ENCODE measurements at regions not wholly inside any gene's neighbourhood (a gene's known extent, or its start where the extent isn't known, plus 50 kb on each side); places are given as distances from the start of the nearest gene placed in this dataset.

DNA sequence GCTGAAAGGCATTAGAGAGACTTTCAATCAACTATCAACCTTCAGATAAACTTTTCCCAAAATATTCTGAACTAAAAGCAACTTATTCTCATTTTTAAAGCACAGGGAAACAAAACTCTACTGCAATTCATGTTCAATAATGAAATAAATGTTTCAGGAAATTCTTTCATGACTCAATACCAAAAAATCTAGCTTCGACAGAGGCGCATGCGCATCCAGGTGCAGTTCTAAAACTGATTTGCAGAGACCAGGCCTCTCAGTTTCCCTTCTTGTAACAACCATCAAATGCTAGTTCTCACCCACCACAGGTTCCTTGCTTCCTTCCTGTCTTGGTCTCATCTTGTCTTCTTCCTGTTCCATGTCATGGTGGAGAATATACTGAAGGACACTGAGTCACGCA is 55.3 kb upstream of the NRBF2 start:
- Histone ChIP-seq H3K36me3 (ENCODE audit: control insufficient read depth, low read depth, low read length) (no peaks in the 10 kb centered on the region), H3K27me3 (ENCODE audit: control insufficient read depth, insufficient read depth, low read length) (no peaks in the 10 kb centered on the region), H3K9ac (ENCODE audit: low read length) (no peak overlapping the region), H3K4me1 (ENCODE audit: control insufficient read depth, low read depth, low read length) (no peaks in the 10 kb centered on the region), H3K9me3 (ENCODE audit: control insufficient read depth, low read depth, low read length) (no peaks in the 10 kb centered on the region), H3K27ac (ENCODE audit: low read length) (no peak overlapping the region), H3K4me3 (ENCODE audit: low read length) (no peak overlapping the region)

DNA sequence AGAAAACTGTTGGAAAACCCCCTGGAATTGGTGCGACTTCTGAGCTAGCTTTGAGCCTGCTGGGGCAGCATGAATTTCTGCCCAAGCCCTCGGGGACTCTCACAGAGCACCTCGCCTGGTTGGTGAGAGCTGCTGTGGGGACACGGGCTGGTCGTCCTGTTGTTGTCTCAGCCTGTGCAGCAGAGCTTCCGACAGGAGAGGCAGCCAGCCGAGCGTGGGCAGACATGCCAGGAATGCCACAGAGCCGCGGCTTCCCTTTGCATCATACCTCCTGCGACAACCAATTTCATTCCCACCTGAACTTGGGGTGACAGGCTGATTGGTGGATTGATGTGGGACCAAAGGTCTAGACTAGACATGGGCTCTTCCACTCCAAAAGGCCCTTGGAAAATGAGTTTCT is 60.2 kb upstream of the NRBF2 start:
- Histone ChIP-seq H3K36me3 (ENCODE audit: control insufficient read depth, low read depth, low read length) (no peaks in the 10 kb centered on the region), H3K4me1 (ENCODE audit: control insufficient read depth, low read depth, low read length) (no peaks in the 10 kb centered on the region), H3K27ac (ENCODE audit: low read length) (no peak overlapping the region), H3K9me3 (ENCODE audit: control insufficient read depth, low read depth, low read length) (no peaks in the 10 kb centered on the region), H3K4me3 (ENCODE audit: low read length) (no peak overlapping the region), H3K27me3 (ENCODE audit: control insufficient read depth, insufficient read depth, low read length) (no peaks in the 10 kb centered on the region), H3K9ac (ENCODE audit: low read length) (no peak overlapping the region)

DNA sequence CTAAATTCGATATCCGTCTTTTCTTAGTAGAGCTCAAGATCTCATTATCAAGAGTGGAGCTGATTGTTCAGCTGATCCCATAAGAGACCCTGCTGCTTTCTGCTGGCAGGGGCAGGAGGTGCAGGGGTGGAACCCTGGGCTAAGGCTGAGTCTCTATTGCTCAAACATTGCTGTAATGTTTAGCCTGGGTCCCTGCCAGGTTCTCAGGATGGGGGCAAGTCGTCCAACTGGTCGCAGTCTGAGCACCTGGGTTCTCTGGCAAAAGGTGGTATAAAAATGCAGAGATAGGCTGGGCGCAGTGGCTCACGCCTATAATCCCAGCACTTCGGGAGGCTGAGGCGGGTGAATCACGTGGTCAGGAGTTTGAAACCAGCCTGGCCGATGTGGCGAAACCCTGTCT is 62.0 kb upstream of the NRBF2 start:
- Histone ChIP-seq H3K4me1 (ENCODE audit: control insufficient read depth, low read depth, low read length) (no peaks in the 10 kb centered on the region), H3K36me3 (ENCODE audit: control insufficient read depth, low read depth, low read length) (no peaks in the 10 kb centered on the region), H3K9me3 (ENCODE audit: control insufficient read depth, low read depth, low read length) (no peaks in the 10 kb centered on the region), H3K27me3 (ENCODE audit: control insufficient read depth, insufficient read depth, low read length) (no peaks in the 10 kb centered on the region), H3K27ac (ENCODE audit: low read length) (no peak overlapping the region), H3K9ac (ENCODE audit: low read length) (no peak overlapping the region), H3K4me3 (ENCODE audit: low read length) (no peak overlapping the region)

DNA sequence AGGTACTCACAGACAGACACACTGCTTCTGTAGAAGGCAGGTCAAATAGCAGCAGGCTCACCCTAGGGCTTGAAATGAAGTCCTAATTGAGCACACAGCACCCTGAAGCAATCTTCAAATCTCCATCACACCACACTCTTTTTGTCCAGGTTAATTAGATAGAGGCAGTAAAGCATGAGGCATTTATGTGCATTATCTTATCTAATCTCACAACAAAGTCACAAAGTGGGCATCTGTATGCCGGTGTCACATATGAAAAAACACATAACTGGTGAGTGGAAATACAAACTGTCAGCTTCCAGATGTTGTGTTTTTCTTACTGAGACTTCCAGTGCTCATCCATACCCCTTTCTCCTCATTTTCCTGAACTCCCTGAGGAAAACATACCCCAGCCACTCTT is 63.8 kb upstream of the NRBF2 start:
- H3K4me1 ChIP-seq (ENCODE audit: control insufficient read depth, low read depth, low read length) = peaks cover 6% of the 10 kb centered on the region
- no peak overlapping the region for H3K27ac ChIP-seq (ENCODE audit: low read length)
- no peaks in the 10 kb centered on the region for H3K9me3 ChIP-seq (ENCODE audit: control insufficient read depth, low read depth, low read length)
- no peaks in the 10 kb centered on the region for H3K36me3 ChIP-seq (ENCODE audit: control insufficient read depth, low read depth, low read length)
- H3K4me3 ChIP-seq (ENCODE audit: low read length) = no peak overlapping the region
- no peak overlapping the region for H3K9ac ChIP-seq (ENCODE audit: low read length)
- no peaks in the 10 kb centered on the region for H3K27me3 ChIP-seq (ENCODE audit: control insufficient read depth, insufficient read depth, low read length)

DNA sequence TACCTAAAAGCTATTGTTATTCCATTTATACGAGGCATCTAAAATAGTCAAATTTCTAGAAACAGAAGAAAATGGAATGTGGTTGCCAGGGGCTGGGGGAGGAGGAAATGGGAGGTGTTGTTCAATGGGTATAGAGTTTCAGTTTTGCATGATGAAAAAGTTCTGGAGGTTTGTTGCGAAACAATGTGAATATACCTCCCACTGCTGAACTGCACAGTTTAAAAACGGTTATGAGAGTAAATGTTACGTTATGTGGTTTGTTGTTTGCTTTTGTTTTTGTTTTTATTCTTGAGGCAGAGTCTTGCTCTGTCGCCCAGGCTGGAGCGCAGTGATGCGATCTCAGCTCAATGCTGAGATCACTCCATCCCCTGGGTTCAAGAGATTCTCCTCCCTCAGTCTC is 64.9 kb upstream of the NRBF2 start:
- Histone ChIP-seq H3K9ac (ENCODE audit: low read length) (no peak overlapping the region), H3K36me3 (ENCODE audit: control insufficient read depth, low read depth, low read length) (no peaks in the 10 kb centered on the region), H3K27ac (ENCODE audit: low read length) (no peak overlapping the region), H3K4me1 (ENCODE audit: control insufficient read depth, low read depth, low read length) (peaks cover 11% of the 10 kb centered on the region), H3K4me3 (ENCODE audit: low read length) (no peak overlapping the region), H3K27me3 (ENCODE audit: control insufficient read depth, insufficient read depth, low read length) (no peaks in the 10 kb centered on the region), H3K9me3 (ENCODE audit: control insufficient read depth, low read depth, low read length) (no peaks in the 10 kb centered on the region)

DNA sequence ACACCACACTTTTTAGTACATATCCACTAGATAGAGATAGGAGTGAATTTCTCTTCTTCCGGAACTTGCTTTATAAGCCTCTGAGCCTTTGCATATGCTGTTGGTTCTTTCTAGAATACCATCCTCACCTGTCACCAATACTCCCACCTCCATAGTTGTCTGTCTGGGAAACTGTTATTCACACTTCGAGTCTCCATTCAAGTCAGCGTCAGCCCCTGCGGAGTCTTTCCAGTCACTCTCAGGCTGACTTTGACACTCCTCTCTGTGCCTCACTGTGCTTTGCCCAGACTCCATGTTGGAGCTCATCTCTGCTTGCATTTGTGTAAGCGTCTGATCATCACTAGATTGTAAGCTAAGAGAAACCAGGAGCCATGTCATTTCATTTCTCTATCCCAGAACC is 66.5 kb upstream of the NRBF2 start:
- no peaks in the 10 kb centered on the region for H3K27me3 ChIP-seq (ENCODE audit: control insufficient read depth, insufficient read depth, low read length)
- no peak overlapping the region for H3K4me3 ChIP-seq (ENCODE audit: low read length)

DNA sequence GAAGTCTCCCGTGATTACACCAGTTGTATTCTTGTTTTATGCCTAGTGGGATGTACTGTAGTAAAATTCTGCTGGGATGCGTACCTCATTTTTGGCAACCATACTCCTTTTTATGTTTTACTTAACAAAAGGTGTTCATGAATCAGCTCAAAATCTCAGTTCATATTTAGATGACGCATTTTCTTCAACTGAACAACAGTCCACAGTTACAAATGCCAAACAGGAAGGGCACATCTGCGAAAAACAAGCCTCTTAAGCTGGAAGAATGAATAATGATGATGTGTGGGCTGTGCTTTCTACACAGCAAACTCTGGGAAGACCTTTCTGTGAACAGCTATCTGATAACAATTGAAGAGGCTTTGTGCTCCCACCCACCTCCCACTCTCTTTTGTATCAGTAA is 68.4 kb upstream of the NRBF2 start:
- no peaks in the 10 kb centered on the region for H3K9me3 ChIP-seq (ENCODE audit: control insufficient read depth, low read depth, low read length)
- no peaks in the 10 kb centered on the region for H3K27me3 ChIP-seq (ENCODE audit: control insufficient read depth, insufficient read depth, low read length)
- H3K27ac ChIP-seq (ENCODE audit: low read length) = no peak overlapping the region
- no peaks in the 10 kb centered on the region for H3K36me3 ChIP-seq (ENCODE audit: control insufficient read depth, low read depth, low read length)
- peaks cover 12% of the 10 kb centered on the region for H3K4me1 ChIP-seq (ENCODE audit: control insufficient read depth, low read depth, low read length)
- H3K9ac ChIP-seq (ENCODE audit: low read length) = no peak overlapping the region
- no peak overlapping the region for H3K4me3 ChIP-seq (ENCODE audit: low read length)

More for the DNA sequence above, 66.5 kb upstream of the NRBF2 start:
- no peak overlapping the region for H3K27ac ChIP-seq (ENCODE audit: low read length)
- no peaks in the 10 kb centered on the region for H3K36me3 ChIP-seq (ENCODE audit: control insufficient read depth, low read depth, low read length)
- H3K4me1 ChIP-seq (ENCODE audit: control insufficient read depth, low read depth, low read length) = peaks cover 11% of the 10 kb centered on the region
- H3K9ac ChIP-seq (ENCODE audit: low read length) = no peak overlapping the region
- H3K9me3 ChIP-seq (ENCODE audit: control insufficient read depth, low read depth, low read length) = no peaks in the 10 kb centered on the region

DNA sequence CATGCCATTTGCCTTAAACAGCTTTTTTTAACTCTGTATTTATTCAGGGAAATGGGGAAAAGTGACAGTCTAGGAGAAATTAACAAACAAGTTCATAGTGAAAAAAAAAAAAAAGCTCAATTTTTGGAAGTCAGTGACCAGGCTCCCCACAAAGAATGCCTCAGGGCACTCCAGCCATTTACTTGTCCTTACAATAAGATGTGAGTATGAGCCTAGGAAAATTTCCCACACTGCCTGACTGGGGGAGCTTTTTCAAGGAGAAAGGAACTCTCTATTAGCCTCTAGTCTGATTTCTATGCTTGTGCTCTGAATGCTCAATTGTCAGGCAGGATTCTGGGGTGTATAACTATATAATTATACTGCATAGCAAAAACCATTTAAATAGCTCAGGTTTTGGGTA is 74.9 kb upstream of the NRBF2 start:
- H3K9me3 ChIP-seq (ENCODE audit: control insufficient read depth, low read depth, low read length) = no peaks in the 10 kb centered on the region
- no peak overlapping the region for H3K9ac ChIP-seq (ENCODE audit: low read length)
- no peaks in the 10 kb centered on the region for H3K36me3 ChIP-seq (ENCODE audit: control insufficient read depth, low read depth, low read length)
- peaks cover 12% of the 10 kb centered on the region for H3K4me1 ChIP-seq (ENCODE audit: control insufficient read depth, low read depth, low read length)
- H3K4me3 ChIP-seq (ENCODE audit: low read length) = no peak overlapping the region
- H3K27ac ChIP-seq (ENCODE audit: low read length) = no peak overlapping the region
- H3K27me3 ChIP-seq (ENCODE audit: control insufficient read depth, insufficient read depth, low read length) = no peaks in the 10 kb centered on the region

DNA sequence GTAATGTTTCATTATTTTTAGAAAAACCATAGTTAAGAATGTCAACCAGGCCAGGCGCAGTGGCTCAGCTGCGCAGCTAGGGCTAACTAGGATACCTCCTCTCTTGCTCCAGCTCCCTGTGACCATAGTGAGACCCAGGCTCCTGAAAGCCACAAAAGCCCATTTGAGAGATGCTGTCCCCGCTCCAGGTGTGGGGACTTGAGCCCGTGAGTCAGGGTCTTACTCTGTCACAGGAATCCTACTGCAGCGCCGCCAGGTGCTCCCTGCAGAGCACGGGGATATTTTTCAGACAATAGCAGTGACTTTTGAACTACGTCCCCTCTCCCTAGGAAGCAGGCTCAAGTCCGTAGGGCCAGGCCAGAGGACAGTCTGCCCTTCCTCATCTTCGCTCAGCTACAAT is 75.6 kb upstream of the NRBF2 start:
- H3K9me3 ChIP-seq (ENCODE audit: control insufficient read depth, low read depth, low read length) = no peaks in the 10 kb centered on the region
- H3K27me3 ChIP-seq (ENCODE audit: control insufficient read depth, insufficient read depth, low read length) = no peaks in the 10 kb centered on the region
- no peaks in the 10 kb centered on the region for H3K36me3 ChIP-seq (ENCODE audit: control insufficient read depth, low read depth, low read length)
- no peak overlapping the region for H3K27ac ChIP-seq (ENCODE audit: low read length)
- H3K9ac ChIP-seq (ENCODE audit: low read length) = no peak overlapping the region
- peaks cover 12% of the 10 kb centered on the region for H3K4me1 ChIP-seq (ENCODE audit: control insufficient read depth, low read depth, low read length)
- no peak overlapping the region for H3K4me3 ChIP-seq (ENCODE audit: low read length)

DNA sequence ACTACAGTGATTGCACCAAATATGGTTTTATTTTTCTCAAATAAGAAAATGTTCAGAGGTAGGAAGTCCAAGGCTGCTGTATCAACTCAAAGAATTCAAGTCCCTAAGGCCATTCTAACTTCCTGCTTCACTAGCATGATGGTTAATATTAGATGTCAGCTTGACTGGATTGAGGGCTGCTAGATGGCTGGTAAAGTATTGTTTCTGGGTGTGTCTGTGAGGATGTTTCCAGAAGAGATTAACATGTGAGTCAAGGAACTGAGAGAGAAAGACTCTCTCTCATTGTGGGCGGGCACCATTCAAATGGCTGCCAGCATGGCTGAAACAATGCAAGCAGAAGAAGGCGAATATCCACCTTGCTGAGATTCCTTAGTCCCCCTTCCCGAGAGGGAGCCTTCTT is 77.4 kb upstream of the NRBF2 start:
- no peaks in the 10 kb centered on the region for H3K9me3 ChIP-seq (ENCODE audit: control insufficient read depth, low read depth, low read length)
- H3K27me3 ChIP-seq (ENCODE audit: control insufficient read depth, insufficient read depth, low read length) = no peaks in the 10 kb centered on the region
- no peak overlapping the region for H3K27ac ChIP-seq (ENCODE audit: low read length)
- H3K4me1 ChIP-seq (ENCODE audit: control insufficient read depth, low read depth, low read length) = peaks cover 12% of the 10 kb centered on the region
- no peak overlapping the region for H3K4me3 ChIP-seq (ENCODE audit: low read length)
- H3K36me3 ChIP-seq (ENCODE audit: control insufficient read depth, low read depth, low read length) = no peaks in the 10 kb centered on the region
- no peak overlapping the region for H3K9ac ChIP-seq (ENCODE audit: low read length)

DNA sequence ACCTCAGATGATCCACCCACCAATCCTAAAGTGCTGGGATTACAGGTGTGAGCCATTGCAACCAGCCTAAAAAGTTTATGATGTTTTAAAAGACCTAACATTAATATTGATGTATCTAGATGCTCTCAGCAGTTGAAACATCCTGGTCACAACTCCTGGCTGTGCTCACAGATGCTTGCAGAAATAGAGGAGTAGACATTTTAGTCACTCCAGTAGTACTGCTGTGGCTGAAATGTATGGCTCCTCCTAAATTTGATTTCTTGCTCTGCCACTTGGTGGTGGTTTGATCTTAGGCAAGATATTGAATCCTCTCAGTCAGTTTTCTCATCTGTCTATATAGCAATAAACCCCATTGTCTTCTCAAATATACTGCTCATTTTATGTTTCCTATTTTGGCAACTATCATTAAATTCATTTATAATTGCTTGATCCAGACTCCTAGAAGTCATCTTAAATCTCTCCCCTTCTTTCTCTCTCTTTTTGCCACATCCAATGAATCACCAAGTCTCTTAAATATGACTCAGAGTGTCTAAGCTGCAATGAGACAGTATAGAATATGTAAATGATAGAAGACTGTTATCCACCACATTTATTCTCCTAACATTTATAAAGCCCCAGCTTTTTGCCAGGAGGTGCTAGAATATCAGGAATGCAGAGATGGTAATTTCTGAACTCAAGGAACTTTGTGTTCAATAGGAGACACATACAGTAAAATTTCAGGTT is 78.1 kb upstream of the NRBF2 start:
- Histone ChIP-seq H3K4me3 (ENCODE audit: low read length) (no peak overlapping the region), H3K27ac (ENCODE audit: low read length) (no peak overlapping the region), H3K27me3 (ENCODE audit: control insufficient read depth, insufficient read depth, low read length) (no peaks in the 10 kb centered on the region), H3K9me3 (ENCODE audit: control insufficient read depth, low read depth, low read length) (no peaks in the 10 kb centered on the region), H3K36me3 (ENCODE audit: control insufficient read depth, low read depth, low read length) (no peaks in the 10 kb centered on the region), H3K9ac (ENCODE audit: low read length) (no peak overlapping the region), H3K4me1 (ENCODE audit: control insufficient read depth, low read depth, low read length) (peaks cover 12% of the 10 kb centered on the region)

DNA sequence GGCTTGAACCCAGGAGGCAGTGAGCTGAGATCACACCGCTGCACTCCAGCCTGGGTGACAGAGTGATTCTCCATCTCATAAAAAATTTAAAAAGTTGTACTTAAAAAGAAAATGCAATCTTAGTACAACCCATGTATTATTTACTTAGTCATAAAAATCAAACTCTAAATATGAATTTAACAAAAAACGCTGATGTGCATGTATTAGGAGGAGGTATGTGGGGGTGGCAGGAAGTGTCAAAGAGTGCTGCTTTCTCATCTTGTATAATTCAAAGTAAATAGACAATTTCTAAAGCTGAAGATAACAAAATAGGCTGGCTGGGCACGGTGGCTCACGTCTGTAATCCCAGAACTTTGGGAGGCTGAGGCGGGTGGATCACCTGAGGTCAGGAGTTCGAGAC is 81.0 kb upstream of the NRBF2 start:
- Histone ChIP-seq H3K27ac (ENCODE audit: low read length) (no peak overlapping the region), H3K4me1 (ENCODE audit: control insufficient read depth, low read depth, low read length) (no peaks in the 10 kb centered on the region)

More for the DNA sequence above, 81.0 kb upstream of the NRBF2 start:
- no peaks in the 10 kb centered on the region for H3K36me3 ChIP-seq (ENCODE audit: control insufficient read depth, low read depth, low read length)
- no peak overlapping the region for H3K4me3 ChIP-seq (ENCODE audit: low read length)
- H3K9me3 ChIP-seq (ENCODE audit: control insufficient read depth, low read depth, low read length) = no peaks in the 10 kb centered on the region
- H3K27me3 ChIP-seq (ENCODE audit: control insufficient read depth, insufficient read depth, low read length) = no peaks in the 10 kb centered on the region
- H3K9ac ChIP-seq (ENCODE audit: low read length) = no peak overlapping the region
